ENCODE measurements at regions not wholly inside any gene's neighbourhood (a gene's known extent, or its start where the extent isn't known, plus 50 kb on each side); places are given as distances from the start of the nearest gene placed in this dataset.

- TF ChIP-seq REST (IDR thresholded peaks at IDR 0.05; ENCODE audit: insufficient read depth in 1 of 2, low read depth in 2 of 2, low read length in 2 of 2) (no peak), SIN3A (IDR thresholded peaks at IDR 0.05; ENCODE audit: borderline replicate concordance, insufficient read depth, low read length) (no peak), POLR2AphosphoS5 (IDR thresholded peaks at IDR 0.05; ENCODE audit: low read depth, low read length) (no peak), TAF1 (IDR thresholded peaks at IDR 0.05; ENCODE audit: borderline replicate concordance, insufficient read depth, low read length) (no peak)
Observed at GRCh38 chr13:99892196-99892613, 79.4 kb downstream of the ZIC5 start.

Data from PFSK-1 (cell line).